GM12892 (cell line): ENCODE measurements at regions not wholly inside any gene's neighbourhood (a gene's known extent, or its start where the extent isn't known, plus 50 kb on each side); places are given as distances from the start of the nearest gene placed in this dataset.

Source experiments
- DNase-seq: peaks from one replicate; pipeline ENCODE4 v3.0.0; 2011; ENCODE audit not compliant: insufficient read length
- FAIRE-seq: peaks from 2 replicates; lab custom pipeline; 2011; peaks lifted over from hg19 to GRCh38; lab: Jason Lieb, UNC
- POLR2A ChIP-seq: IDR thresholded peaks from 2 replicates; pipeline ENCODE4 v1.6.1; 2011; ENCODE audit warnings: low read depth, low read length, control low read depth
- POLR2AphosphoS5 ChIP-seq: IDR thresholded peaks from 2 replicates; pipeline ENCODE4 v1.6.1; 2011; ENCODE audit warnings: low read depth, low read length, control low read depth
- TAF1 ChIP-seq: IDR thresholded peaks from 2 replicates; pipeline ENCODE4 v1.6.1; 2011; ENCODE audit warnings: low read depth, mild to moderate bottlenecking, control low read depth, low read length, borderline replicate concordance

- no peak for FAIRE-seq
- TF ChIP-seq POLR2AphosphoS5 (no peak), POLR2A (no peak), TAF1 (no peak)
- no peak for DNase-seq
These were observed 138.5 kb downstream of the RBM26 start for GRCh38 chr13:79267560-79267959.

GRCh38 chr13:79258489-79258888 is 147.6 kb downstream of the RBM26 start:
- no peak for DNase-seq
- FAIRE-seq, result peak; percentile 40
- TF ChIP-seq POLR2AphosphoS5 (no peak), POLR2A (no peak), TAF1 (no peak)

- FAIRE-seq, result no peak
- no peak for DNase-seq
- TF ChIP-seq TAF1 (no peak), POLR2A (no peak), POLR2AphosphoS5 (no peak)
These were observed 159.5 kb downstream of the RBM26 start for GRCh38 chr13:79246578-79246949.

- DNase-seq, result no peak
- TF ChIP-seq POLR2A (no peak), TAF1 (no peak), POLR2AphosphoS5 (no peak)
- peak; percentile 42 for FAIRE-seq
These were observed 160.0 kb downstream of the RBM26 start for GRCh38 chr13:79245937-79246577.

- FAIRE-seq (no peak), DNase-seq (no peak)
- TF ChIP-seq POLR2AphosphoS5 (no peak), POLR2A (no peak), TAF1 (no peak)
These were observed 164.4 kb downstream of the RBM26 start for GRCh38 chr13:79241697-79242096.

- DNase-seq (no peak), FAIRE-seq (no peak)
- TF ChIP-seq POLR2AphosphoS5 (no peak), TAF1 (no peak), POLR2A (no peak)
These were observed 168.1 kb downstream of the RBM26 start for GRCh38 chr13:79237981-79238380.

- no peak for DNase-seq
- TF ChIP-seq POLR2AphosphoS5, result no peak
- TF ChIP-seq POLR2A, result no peak
- no peak for TF ChIP-seq TAF1
- no peak for FAIRE-seq
These were observed 174.2 kb downstream of the RBM26 start for GRCh38 chr13:79231887-79232286.

- FAIRE-seq, result peak; percentile 67
- no peak for DNase-seq
- TF ChIP-seq POLR2AphosphoS5 (no peak), TAF1 (no peak), POLR2A (no peak)
These were observed 176.3 kb downstream of the RBM26 start for GRCh38 chr13:79229761-79230160.

GRCh38 chr13:79228972-79229371 is 177.1 kb downstream of the RBM26 start:
- TF ChIP-seq POLR2AphosphoS5 (no peak), POLR2A (no peak), TAF1 (no peak)
- FAIRE-seq (no peak), DNase-seq (no peak)

GRCh38 chr13:79227418-79227817 is 178.6 kb downstream of the RBM26 start:
- no peak for DNase-seq
- no peak for TF ChIP-seq TAF1
- no peak for TF ChIP-seq POLR2AphosphoS5
- no peak for TF ChIP-seq POLR2A
- FAIRE-seq, result peak; percentile 92

- TF ChIP-seq POLR2AphosphoS5, result no peak
- TF ChIP-seq TAF1, result no peak
- TF ChIP-seq POLR2A, result no peak
- FAIRE-seq (no peak), DNase-seq (no peak)
These were observed 179.1 kb downstream of the RBM26 start for GRCh38 chr13:79226938-79227337.

- FAIRE-seq (no peak), DNase-seq (no peak)
- no peak for TF ChIP-seq POLR2A
- TF ChIP-seq POLR2AphosphoS5, result no peak
- TF ChIP-seq TAF1, result no peak
These were observed 179.8 kb downstream of the RBM26 start for GRCh38 chr13:79226250-79226649.
